GM12878 (cell line): ENCODE measurements at regions not wholly inside any gene's neighbourhood (a gene's known extent, or its start where the extent isn't known, plus 50 kb on each side); places are given as distances from the start of the nearest gene placed in this dataset.

ENCODE experiments used
- ATAC-seq: fragments of 200-7000 bp; cut with Tn5 transposase; 3 replicates; pipeline ENCODE4 v1.9.1; 2020; ENCODE audit warnings: mild to moderate bottlenecking, moderate library complexity
- BruUV-seq: library from RNA; stranded (reverse); fragments of 400-500 nt; replicated peaks from 2 replicates; lab custom pipeline; 2021; lab: Mats Ljungman, UMichigan
- CTCF ChIA-PET: fragments of 300-600 bp; sonication (Branson Sonifier 250); formaldehyde crosslinking; extraction: SDS; loops from one replicate; lab custom pipeline; 2021; ENCODE audit warnings: inconsistent platforms; lab: Yijun Ruan, JAX
- POLR2A ChIA-PET: fragments of 350-600 bp; formaldehyde crosslinking; extraction: SDS; loops from one replicate; lab custom pipeline; 2021; ENCODE audit warnings: inconsistent platforms; lab: Charles Lee
- RAD21 ChIA-PET: fragments of 300-600 bp; sonication (Branson Sonifier 250); formaldehyde crosslinking; loops from one replicate; lab custom pipeline; 2023; ENCODE audit warnings: antibody characterized with exemption; ENCODE audit not compliant: unreplicated experiment; lab: Charles Lee
- SMC1A ChIA-PET: fragments of 300-600 bp; sonication (Branson Sonifier 250); formaldehyde crosslinking; loops from one replicate; lab custom pipeline; 2023; ENCODE audit not compliant: unreplicated experiment, uncharacterized antibody; lab: Charles Lee
- DNase-seq: peaks from one replicate; pipeline ENCODE4 v3.0.0-alpha.2; 2011; ENCODE audit warnings: low read depth, low spot score
- FAIRE-seq: peaks from 3 replicates; lab custom pipeline; 2011; peaks lifted over from hg19 to GRCh38; lab: Jason Lieb, UNC
- H2AFZ ChIP-seq: 2 replicates; pipeline ENCODE4 v1.6.0; 2011; ENCODE audit warnings: low read depth, low read length, control low read depth; ENCODE audit not compliant: control insufficient read depth
- H3K27ac ChIP-seq: 2 replicates; pipeline ENCODE4 v1.5.1; 2011; ENCODE audit warnings: control low read depth; ENCODE audit not compliant: control insufficient read depth, insufficient read depth
- H3K27me3 ChIP-seq, 2 experiments: replicated peaks in 1 of 2; 2 replicates each; pipeline versions ENCODE4 v1.6.0 to v1.6.1; 2011; ENCODE audit warnings: low read length in 1 of 2; ENCODE audit not compliant: control insufficient read depth in 2 of 2, insufficient read depth in 2 of 2
- H3K36me3 ChIP-seq, 2 experiments: 2 replicates each; pipeline ENCODE4 v1.5.1; 2011; ENCODE audit warnings: low read length in 1 of 2; ENCODE audit not compliant: control insufficient read depth in 2 of 2, insufficient read depth in 2 of 2
- H3K4me1 ChIP-seq: 2 replicates; pipeline ENCODE4 v1.6.1; 2011; ENCODE audit warnings: mild to moderate bottlenecking, low read length, moderate library complexity, mixed read lengths; ENCODE audit not compliant: control insufficient read depth, insufficient read depth
- H3K4me2 ChIP-seq: 2 replicates; pipeline ENCODE4 v1.6.0; 2011; ENCODE audit warnings: control low read depth; ENCODE audit not compliant: control insufficient read depth, insufficient read depth
- H3K4me3 ChIP-seq: fragments of 200-600 bp; sonication (generic); 2 replicates; pipeline ENCODE4 v1.5.1; 2016
- H3K79me2 ChIP-seq: 2 replicates; pipeline ENCODE4 v1.6.0; 2011; ENCODE audit warnings: low read length; ENCODE audit not compliant: control insufficient read depth, insufficient read depth
- H3K9ac ChIP-seq: 2 replicates; pipeline ENCODE4 v1.8.0; 2011; ENCODE audit warnings: low read length, control low read depth, mixed read lengths; ENCODE audit not compliant: control insufficient read depth, insufficient read depth
- H3K9me3 ChIP-seq: replicated peaks from 3 replicates; pipeline ENCODE4 v1.5.1; 2011; ENCODE audit warnings: mild to moderate bottlenecking, low read length; ENCODE audit not compliant: control insufficient read depth, insufficient read depth
- H4K20me1 ChIP-seq: 2 replicates; pipeline ENCODE4 v1.6.0; 2011; ENCODE audit not compliant: control insufficient read depth, insufficient read depth
- BHLHE40 ChIP-seq, 2 experiments: fragments of 450-650 bp in 1 of 2; IDR thresholded peaks; 2 replicates each; pipeline ENCODE4 v1.6.1; 2011 to 2017; ENCODE audit warnings: low read depth in 2 of 2, borderline replicate concordance in 1 of 2, improper control_type of control experiment in 1 of 2, low read length in 1 of 2, mild to moderate bottlenecking in 1 of 2
- BMI1 ChIP-seq: fragments of 450-650 bp; IDR thresholded peaks from 2 replicates; pipeline ENCODE4 v1.6.1; 2016; ENCODE audit warnings: mild to moderate bottlenecking, moderate library complexity, borderline replicate concordance
- IRF4 ChIP-seq: IDR thresholded peaks from 2 replicates; pipeline ENCODE4 v1.6.1; 2011; ENCODE audit warnings: low read depth, low read length
- MTA2 ChIP-seq: fragments of 450-650 bp; IDR thresholded peaks from 2 replicates; pipeline ENCODE4 v1.6.1; 2016; ENCODE audit warnings: low read depth, mild to moderate bottlenecking, moderate library complexity
- MYC ChIP-seq: IDR thresholded peaks from 2 replicates; pipeline ENCODE4 v1.6.1; 2011; ENCODE audit warnings: mild to moderate bottlenecking, low read length, moderate library complexity, inconsistent platforms; ENCODE audit not compliant: insufficient read depth, insufficient replicate concordance, insufficient read length, severe bottlenecking
- POLR2A ChIP-seq: IDR thresholded peaks from 2 replicates; pipeline ENCODE4 v1.6.1; 2011; ENCODE audit warnings: low read depth, mild to moderate bottlenecking, low read length
- RAD51 ChIP-seq: fragments of 450-650 bp; IDR thresholded peaks from 2 replicates; pipeline ENCODE4 v1.6.1; 2016; ENCODE audit warnings: moderate library complexity, mild to moderate bottlenecking, inconsistent platforms
- SMAD5 ChIP-seq: IDR thresholded peaks from 2 replicates; pipeline ENCODE4 v1.6.1; 2016; ENCODE audit warnings: antibody characterized with exemption, low read depth
- ZBED1 ChIP-seq: IDR thresholded peaks from 2 replicates; pipeline ENCODE4 v1.6.1; 2016; ENCODE audit warnings: borderline replicate concordance
- WGBS: methylation state at CpG from one replicate; pipeline ENCODE4 v1.1.6; 2016; ENCODE audit warnings: low lambda C conversion rate; ENCODE audit not compliant: insufficient replicate concordance, insufficient coverage; ENCODE audit errors: missing lambda C conversion rate; 5-methylcytosine and 5-hydroxymethylcytosine counted together
- in situ Hi-C: fragments of 300-500 bp; cut with MboI; formaldehyde crosslinking; loops from 9 replicates; pipeline ENCODE4 v1.14.3; 2018; ENCODE audit warnings: mixed read lengths
- intact Hi-C: fragments of 100-400 bp; cut with micrococcal nuclease; formaldehyde crosslinking; loops from one replicate; pipeline ENCODE4 v1.14.2; 2022; ENCODE audit not compliant: unreplicated experiment
- TF ChIP-seq, protein P1 (sequence below): fragments of 450-650 bp; IDR thresholded peaks from 2 replicates; pipeline ENCODE4 v1.6.1; 2017; ENCODE audit warnings: mild to moderate bottlenecking, moderate library complexity

- H3K36me3 ChIP-seq, result no peaks in the 10 kb centered on the region
- no peak overlapping the region for H3K4me3 ChIP-seq
- H3K79me2 ChIP-seq, result no peaks in the 10 kb centered on the region
- WGBS, result 14% methylated on average over 4 of the region's 4 CpGs
- H4K20me1 ChIP-seq, result no peaks in the 10 kb centered on the region
- POLR2A ChIA-PET, result no interaction called here
- ATAC-seq (no peak), FAIRE-seq (no peak), DNase-seq (no peak)
- BruUV-seq, result no TSS peak
- TF ChIP-seq MTA2, result no peak
- no peak overlapping the region for H3K4me2 ChIP-seq
- no peak overlapping the region for H3K9ac ChIP-seq
- H2AFZ ChIP-seq, result no peak overlapping the region
- RAD21 ChIA-PET, result no interaction called here
- H3K9me3 ChIP-seq, result no peaks in the 10 kb centered on the region; the same call in 2 of the 3 replicates
- SMC1A ChIA-PET, result interaction anchor here (0.6 kb wide), 1 partner anchor 73 kb away, joined by 3 read pairs; no protein-coding TSS in a partner anchor
- intact Hi-C loops (no loop called here), in situ Hi-C loops (no loop called here)
- H3K27me3 ChIP-seq, result no peaks in the 10 kb centered on the region
- CTCF ChIA-PET, result no interaction called here
- H3K4me1 ChIP-seq, result no peaks in the 10 kb centered on the region
- H3K27ac ChIP-seq, result no peak overlapping the region
These were observed 663.6 kb upstream of the CPEB2 start for GRCh38 chr4:14338585-14339265.

GRCh38 chr4:14339715-14340114 is 662.6 kb upstream of the CPEB2 start:
- no peak overlapping the region for H3K27ac ChIP-seq
- FAIRE-seq (no peak), DNase-seq (no peak), ATAC-seq (no peak)
- 33% methylated on average over 5 of the region's 5 CpGs for WGBS
- intact Hi-C loops, result no loop called here
- BruUV-seq, result no TSS peak
- H3K9ac ChIP-seq, result no peak overlapping the region
- H3K27me3 ChIP-seq, result no peaks in the 10 kb centered on the region
- H2AFZ ChIP-seq, result no peak overlapping the region
- H3K4me3 ChIP-seq, result no peak overlapping the region
- no peaks in the 10 kb centered on the region for H3K79me2 ChIP-seq
- ChIA-PET POLR2A (no interaction called here), RAD21 (no interaction called here), SMC1A (interaction anchor here (0.6 to 0.7 kb wide), 2 partner anchors 60 to 74 kb away, joined by 3 to 4 read pairs; no protein-coding TSS in a partner anchor), CTCF (no interaction called here)
- no peak overlapping the region for H3K4me2 ChIP-seq
- H4K20me1 ChIP-seq, result no peaks in the 10 kb centered on the region
- in situ Hi-C loops, result no loop called here
- no peaks in the 10 kb centered on the region for H3K4me1 ChIP-seq
- no peaks in the 10 kb centered on the region for H3K9me3 ChIP-seq
- H3K36me3 ChIP-seq, result no peaks in the 10 kb centered on the region
- TF ChIP-seq, protein P1, sequence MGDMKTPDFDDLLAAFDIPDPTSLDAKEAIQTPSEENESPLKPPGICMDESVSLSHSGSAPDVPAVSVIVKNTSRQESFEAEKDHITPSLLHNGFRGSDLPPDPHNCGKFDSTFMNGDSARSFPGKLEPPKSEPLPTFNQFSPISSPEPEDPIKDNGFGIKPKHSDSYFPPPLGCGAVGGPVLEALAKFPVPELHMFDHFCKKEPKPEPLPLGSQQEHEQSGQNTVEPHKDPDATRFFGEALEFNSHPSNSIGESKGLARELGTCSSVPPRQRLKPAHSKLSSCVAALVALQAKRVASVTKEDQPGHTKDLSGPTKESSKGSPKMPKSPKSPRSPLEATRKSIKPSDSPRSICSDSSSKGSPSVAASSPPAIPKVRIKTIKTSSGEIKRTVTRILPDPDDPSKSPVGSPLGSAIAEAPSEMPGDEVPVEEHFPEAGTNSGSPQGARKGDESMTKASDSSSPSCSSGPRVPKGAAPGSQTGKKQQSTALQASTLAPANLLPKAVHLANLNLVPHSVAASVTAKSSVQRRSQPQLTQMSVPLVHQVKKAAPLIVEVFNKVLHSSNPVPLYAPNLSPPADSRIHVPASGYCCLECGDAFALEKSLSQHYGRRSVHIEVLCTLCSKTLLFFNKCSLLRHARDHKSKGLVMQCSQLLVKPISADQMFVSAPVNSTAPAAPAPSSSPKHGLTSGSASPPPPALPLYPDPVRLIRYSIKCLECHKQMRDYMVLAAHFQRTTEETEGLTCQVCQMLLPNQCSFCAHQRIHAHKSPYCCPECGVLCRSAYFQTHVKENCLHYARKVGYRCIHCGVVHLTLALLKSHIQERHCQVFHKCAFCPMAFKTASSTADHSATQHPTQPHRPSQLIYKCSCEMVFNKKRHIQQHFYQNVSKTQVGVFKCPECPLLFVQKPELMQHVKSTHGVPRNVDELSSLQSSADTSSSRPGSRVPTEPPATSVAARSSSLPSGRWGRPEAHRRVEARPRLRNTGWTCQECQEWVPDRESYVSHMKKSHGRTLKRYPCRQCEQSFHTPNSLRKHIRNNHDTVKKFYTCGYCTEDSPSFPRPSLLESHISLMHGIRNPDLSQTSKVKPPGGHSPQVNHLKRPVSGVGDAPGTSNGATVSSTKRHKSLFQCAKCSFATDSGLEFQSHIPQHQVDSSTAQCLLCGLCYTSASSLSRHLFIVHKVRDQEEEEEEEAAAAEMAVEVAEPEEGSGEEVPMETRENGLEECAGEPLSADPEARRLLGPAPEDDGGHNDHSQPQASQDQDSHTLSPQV, result no peak
- TF ChIP-seq ZBED1, result no peak
- TF ChIP-seq BMI1, result no peak
- no peak for TF ChIP-seq POLR2A
- no peak for TF ChIP-seq BHLHE40 (IDR thresholded peaks at IDR 0.05; ENCODE audit: borderline replicate concordance in 1 of 2, low read depth in 2 of 2, low read length in 1 of 2)
- TF ChIP-seq MYC, result no peak
- TF ChIP-seq IRF4, result no peak
- no peak for TF ChIP-seq RAD51
- TF ChIP-seq SMAD5, result no peak
